Esophagus muscularis mucosa (tissue), 4 donors: ENCODE measurements at regions not wholly inside any gene's neighbourhood (a gene's known extent, or its start where the extent isn't known, plus 50 kb on each side); places are given as distances from the start of the nearest gene placed in this dataset.

Source experiments
- DNase-seq: peaks from one replicate; pipeline ENCODE4 v3.0.0-alpha.2; 2017; ENCODE audit errors: extremely low spot score
- H3K27ac ChIP-seq, 4 donors: fragments of 200-600 bp; sonication (generic); replicated peaks in 1 of 4; 1 replicate in 3 of 4; 2 replicates in 1 of 4; pipeline ENCODE4 v1.5.1; 2016 to 2019; ENCODE audit warnings: mild to moderate bottlenecking in 1 of 4
- H3K27me3 ChIP-seq, 4 donors: fragments of 200-600 bp; sonication (generic); one replicate each; pipeline versions ENCODE4 v1.5.1 to v1.6.0; 2016 to 2019
- H3K36me3 ChIP-seq, 4 donors: fragments of 200-600 bp; sonication (generic); one replicate each; pipeline ENCODE4 v1.5.1; 2016 to 2019
- H3K4me1 ChIP-seq, 4 donors: fragments of 200-600 bp; sonication (generic); one replicate each; pipeline ENCODE4 v1.5.1; 2016 to 2019
- H3K4me3 ChIP-seq, 4 donors: fragments of 200-600 bp; sonication (generic); 1 replicate in 2 of 4; 2 replicates in 2 of 4; pipeline ENCODE4 v1.5.1; 2016 to 2019; ENCODE audit warnings: mild to moderate bottlenecking in 4 of 4, moderate library complexity in 1 of 4
- H3K9me3 ChIP-seq, 4 donors: fragments of 200-600 bp; sonication (generic); 1 replicate in 3 of 4; 2 replicates in 1 of 4; pipeline ENCODE4 v1.5.1; 2016 to 2019
- EP300 ChIP-seq: sonication (generic); formaldehyde crosslinking; IDR thresholded peaks from one replicate; pipeline ENCODE4 v1.6.1; 2017; ENCODE audit warnings: antibody characterized with exemption
- POLR2A ChIP-seq: fragments of 450-650 bp; IDR thresholded peaks from one replicate; pipeline ENCODE4 v1.6.1; 2017; ENCODE audit warnings: antibody characterized with exemption, moderate library complexity, mild to moderate bottlenecking, low read depth
- POLR2AphosphoS5 ChIP-seq, 2 donors: sonication (generic); formaldehyde crosslinking; IDR thresholded peaks; one replicate each; pipeline ENCODE4 v1.6.1; 2017; ENCODE audit warnings: antibody characterized with exemption in 2 of 2
- WGBS: methylation state at CpG from one replicate; pipeline ENCODE4 v1.1.5; 2018; 5-methylcytosine and 5-hydroxymethylcytosine counted together
- intact Hi-C: fragments of 100-400 bp; cut with DNase I; formaldehyde crosslinking; loops from one replicate; pipeline ENCODE4 v1.15.1; 2023
- TF ChIP-seq, protein P1 (sequence below), 3 experiments: fragments of 200-600 bp in 2 of 3; fragments of 450-650 bp in 1 of 3; sonication (generic) in 2 of 3; IDR thresholded peaks; one replicate each; pipeline ENCODE4 v1.5.1; 2017 to 2019; ENCODE audit warnings: antibody characterized with exemption in 3 of 3, mild to moderate bottlenecking in 2 of 3, moderate library complexity in 1 of 3

DNA sequence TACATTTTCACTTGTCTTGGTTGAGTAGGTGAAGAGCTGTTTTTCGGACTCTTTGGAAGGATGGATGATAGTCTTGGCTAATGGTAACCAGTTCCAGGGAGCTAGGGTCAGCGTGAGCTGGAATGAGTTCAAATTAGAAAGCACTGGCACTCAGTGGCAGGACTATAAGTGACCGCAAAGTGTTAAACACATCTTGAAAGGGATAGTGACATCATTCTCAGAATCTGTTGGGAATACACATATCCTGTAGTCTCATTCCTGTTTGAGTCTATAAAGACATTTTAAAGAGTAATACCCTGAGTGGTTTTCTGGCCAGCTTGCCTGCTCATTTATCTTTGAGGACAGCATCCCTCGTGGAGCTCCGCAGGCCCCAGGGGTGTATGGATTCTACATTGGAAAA lies 56.7 kb upstream of the TMEM248 start:
- WGBS = 66% methylated on average over 5 of the region's 5 CpGs
- no peaks in the 10 kb centered on the region for H3K4me1 ChIP-seq
- H3K27me3 ChIP-seq = no peaks in the 10 kb centered on the region
- no peak for DNase-seq
- no peak overlapping the region for H3K27ac ChIP-seq
- peaks cover 6 to 69% (median 17%) of the 10 kb centered on the region in 4 donors for H3K36me3 ChIP-seq
- intact Hi-C loops = no loop called here
- TF ChIP-seq, protein P1, sequence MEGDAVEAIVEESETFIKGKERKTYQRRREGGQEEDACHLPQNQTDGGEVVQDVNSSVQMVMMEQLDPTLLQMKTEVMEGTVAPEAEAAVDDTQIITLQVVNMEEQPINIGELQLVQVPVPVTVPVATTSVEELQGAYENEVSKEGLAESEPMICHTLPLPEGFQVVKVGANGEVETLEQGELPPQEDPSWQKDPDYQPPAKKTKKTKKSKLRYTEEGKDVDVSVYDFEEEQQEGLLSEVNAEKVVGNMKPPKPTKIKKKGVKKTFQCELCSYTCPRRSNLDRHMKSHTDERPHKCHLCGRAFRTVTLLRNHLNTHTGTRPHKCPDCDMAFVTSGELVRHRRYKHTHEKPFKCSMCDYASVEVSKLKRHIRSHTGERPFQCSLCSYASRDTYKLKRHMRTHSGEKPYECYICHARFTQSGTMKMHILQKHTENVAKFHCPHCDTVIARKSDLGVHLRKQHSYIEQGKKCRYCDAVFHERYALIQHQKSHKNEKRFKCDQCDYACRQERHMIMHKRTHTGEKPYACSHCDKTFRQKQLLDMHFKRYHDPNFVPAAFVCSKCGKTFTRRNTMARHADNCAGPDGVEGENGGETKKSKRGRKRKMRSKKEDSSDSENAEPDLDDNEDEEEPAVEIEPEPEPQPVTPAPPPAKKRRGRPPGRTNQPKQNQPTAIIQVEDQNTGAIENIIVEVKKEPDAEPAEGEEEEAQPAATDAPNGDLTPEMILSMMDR (IDR thresholded peaks at IDR 0.05) = no peak
- TF ChIP-seq POLR2A (no peak), POLR2AphosphoS5 (IDR thresholded peaks at IDR 0.05) (no peak), EP300 (no peak)
- H3K4me3 ChIP-seq = no peak overlapping the region
- H3K9me3 ChIP-seq = no peaks in the 10 kb centered on the region

DNA sequence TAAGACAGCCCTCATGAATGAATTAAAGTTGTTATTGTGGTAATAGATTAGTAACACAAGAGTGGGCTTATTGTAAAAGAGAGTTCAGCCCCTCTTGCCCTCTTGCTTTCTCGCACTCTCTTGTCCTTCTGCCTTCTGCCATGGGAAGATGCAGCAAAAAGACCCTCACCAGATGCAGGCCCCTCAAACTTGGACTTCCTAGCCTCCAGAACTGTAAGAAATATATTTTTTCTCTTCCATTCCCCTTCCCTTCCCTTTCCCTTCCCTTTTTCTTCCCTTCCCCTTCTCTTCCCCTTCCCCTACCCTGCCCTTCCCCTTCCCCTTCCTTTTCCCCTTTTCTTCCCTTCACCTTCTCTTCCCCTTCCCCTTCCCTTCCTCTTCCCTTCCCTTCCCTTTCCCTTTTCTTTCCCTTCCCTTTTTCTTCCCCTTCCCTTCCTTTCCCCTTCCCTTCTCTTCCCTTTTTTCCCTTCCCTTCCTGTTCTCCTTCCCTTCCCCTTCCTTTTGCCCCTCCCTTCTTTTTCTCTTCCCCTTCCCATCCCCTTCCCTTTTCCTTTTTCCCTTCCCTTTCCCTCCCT lies 55.6 kb upstream of the TMEM248 start:
- Histone ChIP-seq H3K27ac (no peak overlapping the region), H3K4me3 (no peak overlapping the region), H3K9me3 (no peaks in the 10 kb centered on the region), H3K36me3 (peaks cover 5 to 69% (median 11%) of the 10 kb centered on the region in 4 donors), H3K4me1 (no peaks in the 10 kb centered on the region), H3K27me3 (no peaks in the 10 kb centered on the region)
- TF ChIP-seq EP300 = no peak
- TF ChIP-seq, protein P1 (IDR thresholded peaks at IDR 0.05) = no peak
- no peak for TF ChIP-seq POLR2AphosphoS5 (IDR thresholded peaks at IDR 0.05)
- TF ChIP-seq POLR2A = no peak
- WGBS = 86% methylated on average over 1 of the region's 1 CpG
- no peak for DNase-seq
- intact Hi-C loops = no loop called here

DNA sequence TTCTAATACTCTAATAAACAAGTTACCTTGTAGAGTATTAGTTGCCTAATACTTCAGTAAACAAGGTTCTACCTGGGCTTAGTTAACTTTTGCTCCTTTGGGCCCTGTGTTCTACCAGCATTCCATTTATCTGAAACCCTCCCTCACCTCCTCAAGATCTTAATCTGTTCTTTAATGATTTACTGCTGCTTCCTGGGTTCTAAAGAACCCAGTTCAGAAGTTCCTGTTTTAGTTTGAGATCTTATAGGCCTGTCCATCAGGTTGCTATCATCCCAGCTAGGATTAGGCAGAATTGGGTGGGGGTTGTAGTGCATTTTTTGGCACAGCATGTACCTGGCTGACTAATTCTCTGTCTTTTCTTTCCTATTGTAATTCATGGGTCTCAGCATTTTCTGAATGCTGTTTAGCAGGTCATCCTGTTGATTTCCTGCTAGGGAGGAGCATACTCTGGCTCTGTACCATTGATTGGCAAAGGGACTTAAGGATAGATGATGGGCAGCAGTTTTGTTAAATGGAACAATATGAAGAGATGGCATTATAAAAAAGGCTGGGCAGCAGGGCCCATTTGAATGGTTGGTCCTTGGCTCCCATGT lies 53.7 kb upstream of the TMEM248 start:
- H3K27me3 ChIP-seq = no peaks in the 10 kb centered on the region
- no peak overlapping the region for H3K27ac ChIP-seq
- H3K4me1 ChIP-seq = no peaks in the 10 kb centered on the region
- no peak overlapping the region for H3K4me3 ChIP-seq
- H3K36me3 ChIP-seq = peaks cover 4 to 56% (median 9%) of the 10 kb centered on the region in 4 donors
- H3K9me3 ChIP-seq = no peaks in the 10 kb centered on the region
- TF ChIP-seq, protein P1 (IDR thresholded peaks at IDR 0.05) = no peak
- TF ChIP-seq EP300 (no peak), POLR2A (no peak), POLR2AphosphoS5 (IDR thresholded peaks at IDR 0.05) (no peak)
- DNase-seq = no peak
- intact Hi-C loops = no loop called here

DNA sequence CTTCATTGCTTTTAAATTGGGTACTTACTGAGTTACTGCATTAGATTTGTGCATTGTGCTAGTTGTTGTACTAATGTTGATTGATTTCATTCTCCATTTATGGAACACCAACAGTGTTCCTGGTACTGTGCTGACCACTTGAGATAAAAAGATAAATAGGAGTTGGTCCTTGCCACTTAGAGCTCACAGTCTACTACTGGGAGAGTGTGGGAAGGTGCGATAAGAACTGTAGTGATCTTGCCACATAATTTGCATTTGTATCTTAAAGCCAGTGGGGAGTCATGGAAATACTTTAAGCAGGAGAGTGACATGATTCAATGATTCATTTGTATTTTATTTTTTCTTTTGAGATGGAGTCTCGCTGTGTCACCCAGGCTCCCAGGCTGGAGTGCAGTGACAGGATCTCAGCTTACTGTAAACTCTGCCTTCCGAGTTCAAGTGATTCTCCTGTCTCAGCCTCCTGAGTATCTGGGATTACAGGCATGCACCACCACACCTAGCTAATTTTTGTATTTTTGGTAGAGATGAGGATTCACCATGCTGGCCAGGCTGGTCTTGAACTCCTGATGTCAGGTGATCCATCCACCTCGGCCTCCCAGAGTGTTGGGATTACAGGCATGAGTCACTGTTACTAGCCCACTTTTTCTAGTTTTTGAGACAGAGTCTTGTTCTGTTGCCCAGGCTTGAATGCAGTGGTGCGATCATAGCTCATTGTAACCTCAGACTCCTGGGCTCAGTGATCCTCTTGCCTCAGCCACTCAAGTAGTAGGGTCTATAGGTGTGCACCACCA lies 51.2 kb upstream of the TMEM248 start:
- Histone ChIP-seq H3K4me3 (no peak overlapping the region), H3K27ac (no peak overlapping the region), H3K9me3 (no peaks in the 10 kb centered on the region), H3K4me1 (no peaks in the 10 kb centered on the region), H3K27me3 (no peaks in the 10 kb centered on the region), H3K36me3 (peaks cover 0 to 36% (median under 1%) of the 10 kb centered on the region in 4 donors)
- 97% methylated on average over 5 of the region's 5 CpGs for WGBS
- TF ChIP-seq, protein P1 (IDR thresholded peaks at IDR 0.05) = no peak
- no peak for TF ChIP-seq POLR2AphosphoS5 (IDR thresholded peaks at IDR 0.05)
- no peak for TF ChIP-seq POLR2A
- TF ChIP-seq EP300 = no peak
- intact Hi-C loops = no loop called here
- DNase-seq = no peak
